GM10266 (cell line): ENCODE measurements at regions not wholly inside any gene's neighbourhood (a gene's known extent, or its start where the extent isn't known, plus 50 kb on each side); places are given as distances from the start of the nearest gene placed in this dataset.

Experiments used
- DNase-seq: peaks from one replicate; pipeline ENCODE4 v3.0.0; 2012; ENCODE audit errors: extremely low spot score
- TF ChIP-seq, protein P1 (sequence below): IDR thresholded peaks from 2 replicates; pipeline ENCODE4 v1.5.1; 2012; ENCODE audit warnings: mild to moderate bottlenecking, low read depth; ENCODE audit not compliant: control insufficient read depth, insufficient read depth; ENCODE audit errors: missing control alignments

DNA sequence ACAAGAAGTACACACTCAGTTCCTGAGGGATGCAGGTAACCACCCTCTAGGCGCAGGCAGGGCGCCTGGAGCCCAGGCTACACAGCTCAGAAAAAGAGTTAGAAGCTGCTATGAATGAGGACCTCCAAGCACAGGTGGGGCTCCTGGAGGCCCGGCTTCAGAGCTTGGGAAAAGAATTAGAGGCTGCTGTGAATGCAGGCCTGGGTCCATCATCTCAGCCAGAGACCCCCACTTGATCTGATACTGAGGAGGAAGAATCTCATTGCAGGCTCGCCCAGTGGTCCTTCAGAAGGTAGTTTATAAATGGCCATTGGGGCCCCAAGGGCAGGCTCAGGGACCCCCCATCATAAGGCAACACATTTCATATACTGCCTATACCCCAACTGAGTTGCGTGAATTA is 556.4 kb downstream of the SLC6A15 start:
- no peak for DNase-seq
- TF ChIP-seq, protein P1, sequence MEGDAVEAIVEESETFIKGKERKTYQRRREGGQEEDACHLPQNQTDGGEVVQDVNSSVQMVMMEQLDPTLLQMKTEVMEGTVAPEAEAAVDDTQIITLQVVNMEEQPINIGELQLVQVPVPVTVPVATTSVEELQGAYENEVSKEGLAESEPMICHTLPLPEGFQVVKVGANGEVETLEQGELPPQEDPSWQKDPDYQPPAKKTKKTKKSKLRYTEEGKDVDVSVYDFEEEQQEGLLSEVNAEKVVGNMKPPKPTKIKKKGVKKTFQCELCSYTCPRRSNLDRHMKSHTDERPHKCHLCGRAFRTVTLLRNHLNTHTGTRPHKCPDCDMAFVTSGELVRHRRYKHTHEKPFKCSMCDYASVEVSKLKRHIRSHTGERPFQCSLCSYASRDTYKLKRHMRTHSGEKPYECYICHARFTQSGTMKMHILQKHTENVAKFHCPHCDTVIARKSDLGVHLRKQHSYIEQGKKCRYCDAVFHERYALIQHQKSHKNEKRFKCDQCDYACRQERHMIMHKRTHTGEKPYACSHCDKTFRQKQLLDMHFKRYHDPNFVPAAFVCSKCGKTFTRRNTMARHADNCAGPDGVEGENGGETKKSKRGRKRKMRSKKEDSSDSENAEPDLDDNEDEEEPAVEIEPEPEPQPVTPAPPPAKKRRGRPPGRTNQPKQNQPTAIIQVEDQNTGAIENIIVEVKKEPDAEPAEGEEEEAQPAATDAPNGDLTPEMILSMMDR: no peak

DNA sequence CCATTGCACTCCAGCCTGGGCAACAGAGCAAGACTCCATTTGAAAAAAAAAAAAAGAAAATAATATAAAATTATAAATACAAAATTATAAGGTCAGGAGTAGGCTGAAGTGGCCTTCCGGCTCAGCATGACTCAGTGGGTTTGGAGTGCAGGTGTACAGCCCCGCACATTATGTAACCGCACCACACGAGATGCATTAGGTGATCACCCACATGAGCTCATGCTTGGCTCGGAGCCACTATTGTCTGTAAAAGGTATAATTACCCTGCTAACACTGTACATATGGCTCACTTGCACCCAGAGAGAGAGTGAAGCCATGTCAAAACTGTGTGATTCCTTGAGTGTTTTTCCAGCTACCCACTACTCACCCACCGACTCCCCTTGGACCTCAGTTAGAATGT is 557.0 kb downstream of the SLC6A15 start:
- no peak for DNase-seq

DNA sequence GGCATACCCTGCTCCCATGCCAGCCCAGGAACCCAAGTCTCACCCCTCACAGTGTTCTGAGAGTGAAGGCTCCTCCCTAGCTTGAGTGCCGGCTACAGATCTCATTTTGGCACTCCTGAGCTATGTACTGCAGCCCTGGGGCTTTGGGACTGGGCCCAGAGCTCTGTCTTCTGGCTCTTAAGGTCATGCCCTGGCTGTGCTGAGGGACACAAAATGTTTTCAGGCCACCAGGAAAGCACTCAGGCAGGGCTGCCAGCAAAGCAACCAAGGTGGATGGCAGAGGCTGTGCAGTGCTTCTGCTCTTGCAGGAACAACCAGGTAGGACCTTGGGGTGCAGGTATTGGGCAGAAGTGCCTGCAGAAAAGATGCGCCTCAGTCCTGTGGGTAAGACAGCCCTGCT is 564.0 kb downstream of the SLC6A15 start:
- DNase-seq: no peak
- TF ChIP-seq, protein P1: no peak

More for the DNA sequence above, 557.0 kb downstream of the SLC6A15 start:
- TF ChIP-seq, protein P1: no peak

DNA sequence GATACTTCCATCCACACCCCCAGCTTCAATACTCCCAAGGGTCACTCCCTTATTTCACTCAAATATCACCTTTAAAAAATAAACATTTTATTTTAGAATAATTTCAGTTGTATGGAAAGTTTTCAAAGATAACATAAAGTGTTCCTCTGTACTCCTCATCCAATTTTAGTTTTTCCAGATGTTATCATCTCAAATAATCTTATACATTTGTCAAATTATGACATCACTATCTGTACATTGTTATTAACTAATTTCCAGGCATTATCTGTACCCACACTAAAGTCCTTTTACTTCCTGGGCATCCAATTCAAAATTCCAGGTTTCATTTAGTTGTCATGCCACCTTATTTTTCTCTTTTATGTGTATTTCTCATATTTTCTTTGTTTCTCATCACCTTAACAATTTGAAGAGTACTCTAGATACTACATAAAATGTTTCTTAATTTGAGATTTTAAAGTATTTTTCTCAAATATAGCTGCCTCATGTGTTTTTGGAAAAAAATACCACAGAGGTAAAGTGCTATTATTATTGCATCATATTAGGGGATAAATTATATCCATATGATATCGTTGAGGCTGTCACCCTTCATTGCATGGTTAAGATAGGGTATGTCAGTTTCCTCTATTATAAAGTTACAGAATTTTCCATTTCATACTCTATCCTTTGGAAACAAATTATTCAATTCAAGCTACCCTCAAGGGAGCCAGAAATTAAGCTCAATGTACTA is 571.0 kb downstream of the SLC6A15 start:
- DNase-seq: no peak

DNA sequence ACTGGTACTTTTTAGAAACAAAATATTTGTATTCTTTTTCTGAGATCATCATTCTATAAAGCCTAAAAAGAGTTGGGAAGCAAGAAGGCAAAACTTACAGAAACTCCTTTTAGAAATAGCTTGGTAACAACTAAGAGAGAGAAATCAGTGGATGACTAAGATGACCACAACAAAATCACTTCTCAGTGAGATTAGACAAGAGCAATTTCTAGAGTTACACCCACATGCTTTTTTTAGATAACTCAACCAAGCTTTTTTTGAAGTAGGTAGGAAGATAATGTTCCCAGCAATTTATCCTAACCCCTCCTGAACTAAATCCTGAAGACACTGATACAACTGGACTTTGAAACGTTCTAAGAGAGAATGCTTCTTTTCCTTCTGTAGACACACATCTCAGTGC is 576.4 kb downstream of the SLC6A15 start:
- TF ChIP-seq, protein P1: no peak
- no peak for DNase-seq

More for the DNA sequence above, 571.0 kb downstream of the SLC6A15 start:
- TF ChIP-seq, protein P1: no peak

GRCh38 chr12:84329938-84330337 is 582.7 kb downstream of the SLC6A15 start:
- TF ChIP-seq, protein P1: no peak
- DNase-seq: no peak

GRCh38 chr12:84315926-84316325 is 596.7 kb downstream of the SLC6A15 start:
- DNase-seq: no peak
- TF ChIP-seq, protein P1: no peak
